ENCODE measurements at regions not wholly inside any gene's neighbourhood (a gene's known extent, or its start where the extent isn't known, plus 50 kb on each side); places are given as distances from the start of the nearest gene placed in this dataset.

DNA sequence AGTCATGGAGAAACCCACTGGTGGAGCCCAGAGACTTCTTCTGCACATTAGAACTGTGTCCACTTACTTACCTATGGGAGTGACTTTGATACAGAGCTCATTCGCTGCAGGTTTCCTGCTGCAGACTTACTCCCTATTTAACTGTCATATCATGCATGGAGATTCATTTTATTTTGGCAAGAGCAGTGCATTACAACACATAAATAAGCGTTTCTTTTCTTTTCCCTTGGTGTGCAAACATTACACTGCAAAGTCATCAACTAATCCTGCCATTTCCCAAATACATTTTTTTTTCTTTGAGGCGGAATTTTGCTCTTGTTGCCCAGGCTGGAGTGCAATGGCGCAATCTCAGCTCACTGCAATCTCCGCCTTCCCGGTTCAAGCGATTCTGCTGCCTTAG, 230.9 kb upstream of the SFRP2 start:
- no peak for DNase-seq
- in situ Hi-C loops (cut with HindIII; ENCODE audit: low pct_ligation_motif_present, low sequenced_read_pairs), result no loop called here
- Histone ChIP-seq H3K27me3 (replicated peaks) (no peaks in the 10 kb centered on the region), H3K27ac (no peak overlapping the region), H3K36me3 (replicated peaks) (no peaks in the 10 kb centered on the region), H3K4me3 (ENCODE audit: low read depth, low read length) (no peak overlapping the region)
- TF ChIP-seq, protein P1, sequence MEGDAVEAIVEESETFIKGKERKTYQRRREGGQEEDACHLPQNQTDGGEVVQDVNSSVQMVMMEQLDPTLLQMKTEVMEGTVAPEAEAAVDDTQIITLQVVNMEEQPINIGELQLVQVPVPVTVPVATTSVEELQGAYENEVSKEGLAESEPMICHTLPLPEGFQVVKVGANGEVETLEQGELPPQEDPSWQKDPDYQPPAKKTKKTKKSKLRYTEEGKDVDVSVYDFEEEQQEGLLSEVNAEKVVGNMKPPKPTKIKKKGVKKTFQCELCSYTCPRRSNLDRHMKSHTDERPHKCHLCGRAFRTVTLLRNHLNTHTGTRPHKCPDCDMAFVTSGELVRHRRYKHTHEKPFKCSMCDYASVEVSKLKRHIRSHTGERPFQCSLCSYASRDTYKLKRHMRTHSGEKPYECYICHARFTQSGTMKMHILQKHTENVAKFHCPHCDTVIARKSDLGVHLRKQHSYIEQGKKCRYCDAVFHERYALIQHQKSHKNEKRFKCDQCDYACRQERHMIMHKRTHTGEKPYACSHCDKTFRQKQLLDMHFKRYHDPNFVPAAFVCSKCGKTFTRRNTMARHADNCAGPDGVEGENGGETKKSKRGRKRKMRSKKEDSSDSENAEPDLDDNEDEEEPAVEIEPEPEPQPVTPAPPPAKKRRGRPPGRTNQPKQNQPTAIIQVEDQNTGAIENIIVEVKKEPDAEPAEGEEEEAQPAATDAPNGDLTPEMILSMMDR (IDR thresholded peaks at IDR 0.05; ENCODE audit: low read depth, low read length, missing control alignments), result no peak

DNA sequence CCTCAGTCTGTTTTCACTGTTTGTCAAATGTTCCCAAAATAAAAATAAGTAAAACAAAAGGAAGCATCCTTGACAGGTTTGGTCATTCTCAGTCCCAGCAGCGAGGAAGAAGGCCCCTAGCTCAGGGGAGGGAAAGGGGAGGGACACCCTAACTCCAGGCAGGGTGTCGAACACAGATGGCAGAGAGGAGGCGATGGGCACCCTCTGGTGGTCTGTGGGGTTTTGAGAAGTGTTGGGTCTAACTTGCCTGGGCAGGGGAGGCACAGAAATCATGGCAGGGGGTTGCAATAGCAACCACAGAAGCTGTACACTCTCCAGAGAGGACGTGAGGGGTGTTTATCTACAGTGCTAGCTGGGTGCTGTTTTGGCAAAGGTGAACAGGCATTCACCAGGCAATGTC, 229.8 kb upstream of the SFRP2 start:
- in situ Hi-C loops (cut with HindIII; ENCODE audit: low pct_ligation_motif_present, low sequenced_read_pairs), result no loop called here
- TF ChIP-seq, protein P1 (IDR thresholded peaks at IDR 0.05; ENCODE audit: low read depth, low read length, missing control alignments), result peak; percentile 43
- no peaks in the 10 kb centered on the region for H3K27me3 ChIP-seq (replicated peaks)
- no peak overlapping the region for H3K4me3 ChIP-seq (ENCODE audit: low read depth, low read length)
- H3K36me3 ChIP-seq (replicated peaks), result no peaks in the 10 kb centered on the region
- no peak overlapping the region for H3K27ac ChIP-seq
- no peak for DNase-seq

DNA sequence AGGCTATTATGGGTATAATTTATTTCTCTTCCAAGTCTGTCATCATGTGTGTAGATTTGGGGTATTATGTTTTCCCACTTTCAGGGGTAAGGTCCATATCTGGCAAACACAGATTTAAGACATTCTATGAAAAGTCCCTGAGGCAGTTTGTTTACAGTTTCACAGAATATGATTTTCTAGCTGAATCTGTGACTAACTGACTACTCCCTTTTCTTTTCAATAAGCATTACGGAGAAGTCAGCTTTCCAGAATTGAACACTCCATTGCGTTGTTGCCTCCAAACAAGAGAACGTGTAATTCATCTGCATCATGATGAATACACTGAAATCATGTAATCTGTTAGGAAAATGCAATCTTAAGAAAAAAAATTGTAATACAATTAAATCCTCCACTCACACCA, 226.7 kb upstream of the SFRP2 start:
- Histone ChIP-seq H3K27ac (no peak overlapping the region), H3K27me3 (replicated peaks) (no peaks in the 10 kb centered on the region), H3K36me3 (replicated peaks) (no peaks in the 10 kb centered on the region), H3K4me3 (ENCODE audit: low read depth, low read length) (no peak overlapping the region)
- TF ChIP-seq, protein P1 (IDR thresholded peaks at IDR 0.05; ENCODE audit: low read depth, low read length, missing control alignments), result no peak
- DNase-seq, result no peak
- in situ Hi-C loops (cut with HindIII; ENCODE audit: low pct_ligation_motif_present, low sequenced_read_pairs), result no loop called here

DNA sequence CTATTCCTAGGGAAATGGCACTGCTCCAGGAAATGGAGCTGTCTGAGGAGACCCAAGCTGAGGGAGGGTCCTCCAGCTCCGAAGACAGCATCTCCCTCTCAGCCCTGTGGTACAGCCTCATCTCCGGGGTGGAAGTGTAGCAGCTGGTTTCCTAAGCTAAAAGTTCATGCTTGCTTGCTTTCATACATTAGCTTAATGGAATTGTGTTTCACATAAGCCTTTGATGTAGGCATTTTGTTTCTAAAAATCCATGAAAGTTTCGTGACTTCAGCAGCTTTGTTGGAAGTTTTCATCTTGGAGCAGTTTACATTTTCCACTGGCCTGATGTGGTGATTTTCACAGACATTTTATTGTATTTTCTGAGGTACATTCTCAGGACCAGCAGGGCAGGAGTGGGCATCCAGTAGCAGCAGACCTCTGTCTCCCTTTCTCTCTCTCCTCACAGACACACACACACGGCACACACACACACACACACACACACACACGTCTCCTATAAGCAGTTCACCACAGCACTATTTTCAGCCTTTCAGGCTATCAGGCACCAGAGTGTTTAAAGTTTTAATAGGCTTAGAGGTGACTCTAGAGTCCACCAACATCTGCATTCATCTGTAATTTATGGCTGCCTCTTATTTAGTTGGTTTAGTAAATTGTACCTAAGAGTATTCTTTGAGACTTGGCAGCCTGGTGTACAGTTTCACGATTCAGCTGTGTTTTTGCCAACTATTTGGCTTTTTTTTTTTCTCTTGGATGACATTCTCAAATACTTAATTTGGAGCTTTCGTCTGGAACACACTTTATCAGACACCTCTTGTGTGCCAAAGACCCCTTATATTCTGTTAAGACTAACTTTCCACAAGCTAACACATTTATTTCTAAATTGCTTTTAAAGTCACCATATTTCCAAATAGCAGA, 225.8 kb upstream of the SFRP2 start:
- H3K27ac ChIP-seq, result no peak overlapping the region
- H3K36me3 ChIP-seq (replicated peaks), result no peaks in the 10 kb centered on the region
- no peak overlapping the region for H3K4me3 ChIP-seq (ENCODE audit: low read depth, low read length)
- TF ChIP-seq, protein P1 (IDR thresholded peaks at IDR 0.05; ENCODE audit: low read depth, low read length, missing control alignments), result no peak
- no peaks in the 10 kb centered on the region for H3K27me3 ChIP-seq (replicated peaks)
- in situ Hi-C loops (cut with HindIII; ENCODE audit: low pct_ligation_motif_present, low sequenced_read_pairs), result no loop called here
- no peak for DNase-seq

DNA sequence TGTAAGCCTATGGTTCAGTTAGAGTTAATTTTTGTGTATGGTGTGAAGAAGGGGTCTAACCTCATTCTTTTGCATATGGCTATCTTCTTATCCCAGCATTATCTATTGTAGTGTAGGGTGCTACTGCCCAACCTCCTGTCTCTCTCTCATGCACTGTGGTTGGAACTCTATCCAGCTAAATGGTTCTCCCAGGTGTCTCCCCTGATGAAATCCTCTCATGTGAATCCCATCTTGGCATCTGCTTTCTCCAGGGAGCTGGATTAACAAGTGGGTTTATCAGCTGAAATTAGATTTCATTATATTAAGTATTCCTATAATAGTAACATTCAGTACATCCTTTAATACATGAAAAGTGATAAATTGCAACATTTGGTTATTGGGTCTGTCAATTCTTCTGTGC, 224.7 kb upstream of the SFRP2 start:
- Histone ChIP-seq H3K36me3 (replicated peaks) (no peaks in the 10 kb centered on the region), H3K4me3 (ENCODE audit: low read depth, low read length) (no peak overlapping the region), H3K27me3 (replicated peaks) (no peaks in the 10 kb centered on the region), H3K27ac (no peak overlapping the region)
- in situ Hi-C loops (cut with HindIII; ENCODE audit: low pct_ligation_motif_present, low sequenced_read_pairs), result no loop called here
- TF ChIP-seq, protein P1 (IDR thresholded peaks at IDR 0.05; ENCODE audit: low read depth, low read length, missing control alignments), result no peak
- DNase-seq, result no peak
